ENCODE measurements at regions not wholly inside any gene's neighbourhood (a gene's known extent, or its start where the extent isn't known, plus 50 kb on each side); places are given as distances from the start of the nearest gene placed in this dataset.

DNA sequence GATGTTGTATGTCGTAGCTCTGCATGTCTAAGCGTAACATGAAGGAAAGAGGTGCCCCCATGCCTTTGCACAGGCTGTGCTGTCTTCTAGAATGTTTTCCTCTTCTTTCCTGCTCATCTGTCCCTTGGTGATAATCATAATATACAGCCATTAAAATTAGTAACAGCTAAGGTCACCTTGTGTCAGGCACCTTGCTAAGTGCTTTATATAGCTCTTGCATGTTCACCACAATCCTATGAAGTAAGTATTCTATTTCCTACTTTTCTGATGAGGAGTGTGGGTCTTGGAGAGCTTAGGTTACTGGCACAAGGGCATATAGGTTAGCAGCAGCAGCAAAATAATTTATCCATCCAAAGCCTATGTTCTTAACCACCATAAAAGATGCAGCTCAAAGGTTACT is 754.4 kb downstream of the NTRK3 start:
- H3K56ac ChIP-seq (ENCODE audit: extremely low read depth, insufficient read depth, low read length): no peak overlapping the region
- in situ Hi-C loops (cut with MboI; ENCODE audit: low sequenced_read_pairs): no loop called here

More for the DNA sequence above, 754.4 kb downstream of the NTRK3 start:
- H2AK5ac ChIP-seq (ENCODE audit: low read depth, low read length): no peak overlapping the region
- H3K36me3 ChIP-seq (ENCODE audit: control insufficient read depth, insufficient read depth, low read length): no peaks in the 10 kb centered on the region
- no peak overlapping the region for H2AK9ac ChIP-seq (replicated peaks; ENCODE audit: low read depth, low read length, poor library complexity)
- no TSS peak for BruUV-seq (replicated peaks)
- H3K27ac ChIP-seq (ENCODE audit: insufficient read depth, low read length): no peak overlapping the region
- H3K4me2 ChIP-seq (ENCODE audit: low read depth, low read length): no peak overlapping the region
- no peak overlapping the region for H3K4me3 ChIP-seq (ENCODE audit: insufficient read depth, low read depth, low read length)
- H3K14ac ChIP-seq (replicated peaks; ENCODE audit: low read depth, low read length): no peak overlapping the region
- WGBS, 2 experiments (ENCODE audit: extremely low coverage in 2 of 2, insufficient read length in 1 of 2): no CpG with 5 or more reads among the region's 2 CpGs
- no peak for ATAC-seq (ENCODE audit: low read depth)
- H3K4me1 ChIP-seq (ENCODE audit: control insufficient read depth, insufficient read depth, low read length): no peaks in the 10 kb centered on the region
- H2AFZ ChIP-seq (replicated peaks; ENCODE audit: low read length, poor library complexity): no peak overlapping the region
- H2BK5ac ChIP-seq (ENCODE audit: low read depth, low read length, poor library complexity, severe bottlenecking): no peak overlapping the region
- H4K8ac ChIP-seq (ENCODE audit: low read depth in 2 of 2, low read length in 2 of 2): no peak overlapping the region
- H3K79me1 ChIP-seq (ENCODE audit: low read depth in 1 of 2, low read length in 2 of 2): no peaks in the 10 kb centered on the region
- H3K18ac ChIP-seq (ENCODE audit: low read depth, low read length): no peak overlapping the region
- no peak overlapping the region for H2BK120ac ChIP-seq (ENCODE audit: low read depth, low read length)
- no peak overlapping the region for H3K4ac ChIP-seq (ENCODE audit: low read depth, low read length)
- intact Hi-C loops (cut with micrococcal nuclease): no loop called here
- H4K91ac ChIP-seq (ENCODE audit: insufficient read depth, low read depth, low read length): no peak overlapping the region
- H2BK20ac ChIP-seq (ENCODE audit: low read depth, low read length): no peak overlapping the region
- no peak overlapping the region for H2BK15ac ChIP-seq (ENCODE audit: low read depth, low read length)
- H3K23ac ChIP-seq (ENCODE audit: low read depth, low read length): no peak overlapping the region
- POLR2A ChIA-PET (ENCODE audit: unreplicated experiment): no interaction called here
- H4K5ac ChIP-seq (ENCODE audit: low read depth, low read length): no peak overlapping the region
- no peak for DNase-seq
- H4K20me1 ChIP-seq (ENCODE audit: insufficient read depth, low read length): no peaks in the 10 kb centered on the region
- no peak overlapping the region for H3K9ac ChIP-seq (ENCODE audit: low read depth, low read length)
- TF ChIP-seq MAZ (IDR thresholded peaks at IDR 0.05; ENCODE audit: borderline replicate concordance, low read depth, low read length) (no peak), POLR2A (IDR thresholded peaks at IDR 0.05; ENCODE audit: low read depth, low read length) (no peak), CEBPB (IDR thresholded peaks at IDR 0.05; ENCODE audit: low read depth, low read length) (no peak), RCOR1 (IDR thresholded peaks at IDR 0.05; ENCODE audit: insufficient replicate concordance, low read length) (no peak), FOS (IDR thresholded peaks at IDR 0.05; ENCODE audit: low read depth, low read length) (no peak), RAD21 (IDR thresholded peaks at IDR 0.05; ENCODE audit: low read length) (no peak), RFX5 (IDR thresholded peaks at IDR 0.05; ENCODE audit: low read depth, low read length) (no peak), BHLHE40 (IDR thresholded peaks at IDR 0.05; ENCODE audit: low read depth, low read length) (no peak), MXI1 (IDR thresholded peaks at IDR 0.05; ENCODE audit: borderline replicate concordance, low read depth, low read length) (no peak)
- TF ChIP-seq, protein P1, sequence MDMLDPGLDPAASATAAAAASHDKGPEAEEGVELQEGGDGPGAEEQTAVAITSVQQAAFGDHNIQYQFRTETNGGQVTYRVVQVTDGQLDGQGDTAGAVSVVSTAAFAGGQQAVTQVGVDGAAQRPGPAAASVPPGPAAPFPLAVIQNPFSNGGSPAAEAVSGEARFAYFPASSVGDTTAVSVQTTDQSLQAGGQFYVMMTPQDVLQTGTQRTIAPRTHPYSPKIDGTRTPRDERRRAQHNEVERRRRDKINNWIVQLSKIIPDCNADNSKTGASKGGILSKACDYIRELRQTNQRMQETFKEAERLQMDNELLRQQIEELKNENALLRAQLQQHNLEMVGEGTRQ (IDR thresholded peaks at IDR 0.05; ENCODE audit: low read depth, low read length): no peak
- TF ChIP-seq, protein P2, sequence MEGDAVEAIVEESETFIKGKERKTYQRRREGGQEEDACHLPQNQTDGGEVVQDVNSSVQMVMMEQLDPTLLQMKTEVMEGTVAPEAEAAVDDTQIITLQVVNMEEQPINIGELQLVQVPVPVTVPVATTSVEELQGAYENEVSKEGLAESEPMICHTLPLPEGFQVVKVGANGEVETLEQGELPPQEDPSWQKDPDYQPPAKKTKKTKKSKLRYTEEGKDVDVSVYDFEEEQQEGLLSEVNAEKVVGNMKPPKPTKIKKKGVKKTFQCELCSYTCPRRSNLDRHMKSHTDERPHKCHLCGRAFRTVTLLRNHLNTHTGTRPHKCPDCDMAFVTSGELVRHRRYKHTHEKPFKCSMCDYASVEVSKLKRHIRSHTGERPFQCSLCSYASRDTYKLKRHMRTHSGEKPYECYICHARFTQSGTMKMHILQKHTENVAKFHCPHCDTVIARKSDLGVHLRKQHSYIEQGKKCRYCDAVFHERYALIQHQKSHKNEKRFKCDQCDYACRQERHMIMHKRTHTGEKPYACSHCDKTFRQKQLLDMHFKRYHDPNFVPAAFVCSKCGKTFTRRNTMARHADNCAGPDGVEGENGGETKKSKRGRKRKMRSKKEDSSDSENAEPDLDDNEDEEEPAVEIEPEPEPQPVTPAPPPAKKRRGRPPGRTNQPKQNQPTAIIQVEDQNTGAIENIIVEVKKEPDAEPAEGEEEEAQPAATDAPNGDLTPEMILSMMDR (conservative IDR thresholded peaks at IDR 0.05; ENCODE audit: low read depth, low read length): no peak
- TF ChIP-seq, protein P3, sequence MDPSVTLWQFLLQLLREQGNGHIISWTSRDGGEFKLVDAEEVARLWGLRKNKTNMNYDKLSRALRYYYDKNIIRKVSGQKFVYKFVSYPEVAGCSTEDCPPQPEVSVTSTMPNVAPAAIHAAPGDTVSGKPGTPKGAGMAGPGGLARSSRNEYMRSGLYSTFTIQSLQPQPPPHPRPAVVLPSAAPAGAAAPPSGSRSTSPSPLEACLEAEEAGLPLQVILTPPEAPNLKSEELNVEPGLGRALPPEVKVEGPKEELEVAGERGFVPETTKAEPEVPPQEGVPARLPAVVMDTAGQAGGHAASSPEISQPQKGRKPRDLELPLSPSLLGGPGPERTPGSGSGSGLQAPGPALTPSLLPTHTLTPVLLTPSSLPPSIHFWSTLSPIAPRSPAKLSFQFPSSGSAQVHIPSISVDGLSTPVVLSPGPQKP (IDR thresholded peaks at IDR 0.05; ENCODE audit: borderline replicate concordance, low read depth, low read length): no peak
- H3K9me1 ChIP-seq (ENCODE audit: insufficient read depth, low read length): no peaks in the 10 kb centered on the region
- H3K9me3 ChIP-seq (ENCODE audit: control insufficient read depth, insufficient read depth, low read length): peaks cover 6% of the 10 kb centered on the region; the same call in 1 of the 2 replicates
- dilution Hi-C loops (cut with HindIII; ENCODE audit: low sequenced_read_pairs, unreplicated experiment): no loop called here
- CTCF ChIA-PET: interaction anchor here (0.5 kb wide), 1 partner anchor 418 kb away, joined by 3 read pairs; no protein-coding TSS in a partner anchor
- no peaks in the 10 kb centered on the region for H3K27me3 ChIP-seq (ENCODE audit: control insufficient read depth, insufficient read depth, low read length)
